GM21390 (cell line): ENCODE measurements at regions not wholly inside any gene's neighbourhood (a gene's known extent, or its start where the extent isn't known, plus 50 kb on each side); places are given as distances from the start of the nearest gene placed in this dataset.
"Not testable (repeated sequence)": the region's sequence is repeated elsewhere in the genome, so short reads cannot be mapped to it uniquely, and the experiment has no call there.

ENCODE experiments used
- ATAC-seq: cut with Tn5 transposase; IDR thresholded peaks from one replicate; pipeline ENCODE4 v1.9.1; 2021; ENCODE audit not compliant: unreplicated experiment

DNA sequence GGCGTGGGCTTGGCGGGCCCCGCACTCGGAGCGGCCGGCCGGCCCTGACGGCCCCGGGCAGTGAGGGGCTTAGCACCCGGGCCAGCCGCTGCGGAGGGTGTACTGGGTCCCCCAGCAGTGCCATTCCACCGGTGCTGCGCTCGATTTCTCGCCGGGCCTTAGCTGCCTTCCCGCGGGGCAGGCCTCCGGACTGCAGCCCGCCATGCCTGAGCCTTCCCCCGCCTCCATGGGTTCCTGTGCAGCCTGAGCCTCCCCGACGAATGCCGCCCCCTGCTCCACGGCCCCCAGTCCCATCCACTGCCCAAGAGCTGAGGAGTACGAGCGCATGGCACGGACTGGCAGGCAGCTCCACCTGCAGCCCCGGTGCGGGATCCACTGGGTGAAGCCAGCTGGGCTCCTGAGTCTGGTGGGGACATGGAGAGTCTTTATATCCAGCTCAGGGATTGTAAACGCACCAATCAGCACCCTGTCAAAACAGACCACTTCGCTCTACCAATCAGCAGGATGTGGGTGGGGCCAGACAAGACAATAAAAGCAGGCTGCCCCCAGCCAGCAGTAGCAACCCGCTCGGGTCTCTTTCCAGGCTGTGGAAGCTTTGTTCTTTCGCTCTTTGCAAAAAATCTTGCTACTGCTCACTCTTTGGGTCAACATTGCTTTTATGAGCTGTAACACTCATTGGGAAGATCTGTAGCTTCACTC is 501.2 kb upstream of the DPH6 start:
- ATAC-seq, result not testable (repeated sequence)

DNA sequence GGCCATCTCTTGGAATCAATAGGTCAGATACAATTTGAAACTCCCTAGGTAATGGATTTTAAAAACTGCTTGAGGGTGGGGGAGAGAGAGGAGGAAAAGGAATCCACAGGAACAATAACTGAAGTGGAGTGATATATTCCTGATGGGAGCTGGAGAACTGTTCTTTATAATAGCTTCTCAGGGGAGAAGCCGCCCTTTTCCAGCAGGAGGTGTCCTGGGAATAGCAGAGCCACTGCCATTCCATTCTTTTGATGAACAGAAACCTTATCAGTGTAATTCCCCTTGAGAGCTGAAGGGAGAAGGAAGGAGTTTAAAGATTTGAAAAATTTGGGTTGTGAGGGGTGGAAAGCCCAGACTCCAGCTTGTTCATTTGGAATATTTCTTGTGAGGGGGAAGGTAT is 504.9 kb upstream of the DPH6 start:
- ATAC-seq, result no peak

DNA sequence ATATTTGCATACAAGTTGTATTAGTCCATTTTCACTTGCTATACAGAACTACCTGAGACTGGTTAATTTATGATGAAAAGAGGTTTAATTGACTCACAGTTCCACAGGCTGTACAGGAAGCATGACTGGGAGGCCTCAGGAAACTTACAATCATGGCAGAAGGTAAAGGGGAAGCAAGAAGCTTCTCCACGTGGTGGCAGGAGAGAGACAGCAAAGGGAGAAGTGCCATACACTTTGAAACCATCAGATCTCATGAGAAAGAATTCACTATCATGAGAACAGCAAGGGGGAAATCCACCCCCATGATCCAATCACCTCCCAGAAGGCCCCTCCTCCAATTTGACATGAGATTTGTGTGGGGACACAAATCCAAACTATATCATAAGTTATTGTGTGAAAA is 506.7 kb upstream of the DPH6 start:
- not testable (repeated sequence) for ATAC-seq

DNA sequence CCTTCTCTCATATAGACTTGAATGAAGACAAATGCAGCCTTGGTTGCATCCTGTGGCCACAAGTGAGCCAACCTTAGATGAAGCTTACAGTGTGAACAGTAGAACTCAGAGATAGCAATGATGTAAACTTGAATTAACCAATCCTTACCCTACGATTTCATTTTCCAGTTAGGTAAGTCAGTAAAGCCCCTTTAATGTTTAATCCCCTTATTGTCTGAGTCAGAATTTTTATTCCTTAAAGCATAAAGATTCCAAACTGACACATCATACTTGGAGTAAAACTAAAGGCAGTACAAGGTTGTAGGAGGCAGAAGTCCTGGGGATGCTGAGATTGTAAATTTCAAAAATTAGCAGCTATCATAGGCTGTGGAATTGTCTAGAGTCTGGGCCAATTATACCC is 507.8 kb upstream of the DPH6 start:
- no peak for ATAC-seq

DNA sequence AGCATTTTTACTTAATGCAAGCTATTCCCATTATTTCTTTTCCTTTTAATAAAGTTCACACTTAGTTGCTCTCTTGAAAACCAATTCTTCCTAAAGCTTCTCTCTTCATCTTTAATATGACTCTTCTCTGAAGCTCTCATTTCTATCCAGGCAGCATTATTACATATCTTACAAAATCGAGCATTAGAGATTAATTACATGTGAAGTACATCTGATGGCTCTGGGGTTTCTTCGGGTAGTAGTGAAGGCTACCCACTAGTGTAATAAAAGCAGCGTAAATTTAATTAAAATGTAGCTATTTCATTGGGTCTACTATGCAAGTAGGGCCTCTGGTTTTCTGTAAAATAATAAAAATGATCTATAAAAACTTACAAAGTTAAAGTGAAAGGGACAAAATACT is 513.6 kb upstream of the DPH6 start:
- no peak for ATAC-seq

DNA sequence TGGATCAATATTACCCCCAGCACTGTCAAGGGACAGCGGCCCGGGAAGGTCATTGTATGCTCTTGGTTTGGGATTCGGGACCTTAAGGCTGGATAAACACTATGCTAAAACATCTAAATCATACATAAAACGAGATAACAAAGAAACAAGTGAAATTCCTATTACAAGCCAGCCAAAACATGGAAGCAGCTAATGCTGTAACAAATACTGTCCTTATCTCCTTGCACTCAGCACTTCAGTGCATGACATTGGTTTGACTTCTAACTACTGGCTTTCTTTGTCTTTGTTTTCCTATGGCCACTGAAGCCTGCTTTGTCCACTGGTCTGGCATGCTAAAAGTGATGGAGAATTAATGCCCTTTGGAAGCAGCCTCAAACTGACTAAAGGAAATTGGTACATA is 516.4 kb upstream of the DPH6 start:
- no peak for ATAC-seq

DNA sequence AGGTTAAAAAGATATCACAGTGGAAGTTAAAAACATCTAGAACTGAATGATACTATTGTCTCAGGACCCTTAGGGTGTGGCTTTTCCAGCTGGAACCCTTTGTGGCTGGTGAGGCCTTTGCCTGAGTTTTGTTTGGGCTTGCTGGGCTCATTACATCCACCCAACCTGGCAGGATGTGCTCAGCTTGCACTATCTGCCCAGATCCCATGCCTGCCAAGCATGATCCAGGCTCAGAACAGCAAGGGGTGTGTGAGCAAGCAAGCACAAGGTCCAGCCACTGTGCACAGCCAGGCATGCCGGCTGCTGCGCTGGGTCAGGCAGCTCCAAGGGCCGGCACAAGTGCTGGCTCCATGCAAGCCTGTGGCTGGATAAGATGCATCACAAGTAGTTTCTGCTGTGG is 512.7 kb upstream of the CDIN1 start:
- ATAC-seq, result no peak

DNA sequence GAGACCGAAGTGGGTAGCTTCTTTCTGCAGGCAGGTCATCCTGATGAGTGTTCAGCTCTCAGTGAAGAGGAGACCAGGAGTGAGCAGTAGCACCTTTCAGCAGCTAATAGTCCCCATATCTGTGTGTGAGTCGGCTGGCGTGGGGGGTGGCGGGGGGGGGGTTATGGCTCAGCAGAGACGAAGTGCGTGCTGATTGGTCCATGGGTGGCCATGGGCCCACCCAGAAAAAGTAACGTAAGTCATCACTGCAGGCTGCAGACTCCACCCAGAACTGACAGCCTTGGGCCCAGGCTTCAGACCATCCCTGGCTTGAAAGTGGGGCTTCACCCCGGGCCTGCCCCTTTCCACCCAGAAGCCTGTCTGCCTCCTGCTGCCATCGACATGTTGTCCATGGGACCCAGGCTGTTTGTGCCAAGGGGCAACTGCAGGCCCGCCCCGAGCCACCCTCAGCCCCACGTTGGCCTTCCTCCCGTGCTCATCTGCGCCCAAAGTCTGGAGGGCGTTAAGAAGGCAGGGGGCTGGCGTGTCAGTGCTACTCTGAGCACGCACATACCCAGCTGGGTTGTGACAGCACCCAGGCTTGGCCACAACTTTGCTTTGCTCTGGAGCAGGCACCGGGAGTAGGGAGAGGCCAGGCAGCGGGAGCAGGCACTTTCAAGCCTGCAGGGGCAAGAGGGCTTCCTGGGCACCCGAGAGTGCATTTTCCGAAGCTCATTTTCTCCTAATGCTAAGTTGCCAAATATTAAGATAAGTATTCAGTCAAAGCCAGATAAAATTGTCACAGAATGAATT is 511.7 kb upstream of the CDIN1 start:
- ATAC-seq, result no peak

DNA sequence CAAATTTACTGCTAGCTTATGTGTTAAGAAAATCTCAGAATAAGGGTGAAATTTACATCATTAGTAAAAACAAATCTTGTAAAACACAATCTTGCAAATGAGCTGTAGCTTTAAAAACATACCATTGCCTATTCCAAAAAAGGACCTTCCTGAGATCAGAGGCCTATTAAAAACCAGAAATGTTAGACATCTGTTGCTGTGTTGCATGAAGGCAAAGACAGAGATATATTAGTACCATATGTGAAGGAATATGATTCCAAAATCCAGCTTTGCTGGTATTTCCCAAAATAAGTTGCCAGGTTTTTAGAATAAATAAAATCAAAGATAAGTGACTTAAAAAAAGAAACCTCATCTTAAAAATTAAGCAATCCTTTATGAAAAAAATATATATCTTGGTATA is 504.1 kb upstream of the CDIN1 start:
- ATAC-seq, result no peak

DNA sequence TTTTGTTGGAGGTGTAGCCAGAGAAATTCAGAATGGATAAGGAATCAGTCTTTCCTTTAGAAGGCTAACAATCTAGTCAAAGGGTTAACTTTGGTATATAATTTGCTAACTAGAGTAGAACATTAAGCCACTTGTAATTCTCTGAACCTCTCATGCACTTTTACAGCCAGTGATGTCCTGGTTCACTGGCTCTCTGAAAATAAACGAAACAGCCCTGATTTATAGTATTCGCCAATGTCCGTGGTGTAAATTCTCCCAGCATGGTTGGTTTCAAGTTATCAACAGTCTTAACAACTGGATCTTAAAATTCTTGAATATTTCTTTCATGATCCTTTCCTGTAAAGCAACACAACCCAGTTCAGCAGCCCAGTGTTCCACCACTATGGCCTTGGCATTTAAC is 500.4 kb upstream of the CDIN1 start:
- ATAC-seq, result no peak

DNA sequence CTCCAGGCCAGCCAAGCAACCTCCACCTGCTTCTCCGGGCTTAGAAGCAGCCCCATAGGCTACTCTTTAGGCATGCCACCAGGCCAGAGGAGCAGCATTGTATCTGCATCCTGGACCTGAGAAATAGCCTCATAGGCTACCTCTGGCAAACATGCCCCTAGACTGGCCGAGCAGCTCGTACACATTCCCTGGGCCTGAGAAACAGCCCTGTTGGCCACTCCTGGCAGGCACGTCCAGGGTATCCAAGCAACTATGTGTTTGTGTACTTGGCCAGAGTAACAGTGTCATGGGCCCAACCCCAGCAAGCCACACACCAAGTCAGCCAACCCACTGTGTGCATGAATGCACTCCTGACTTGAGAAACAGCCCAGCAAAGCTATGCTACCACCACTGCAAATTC is 498.7 kb upstream of the CDIN1 start:
- ATAC-seq, result no peak

DNA sequence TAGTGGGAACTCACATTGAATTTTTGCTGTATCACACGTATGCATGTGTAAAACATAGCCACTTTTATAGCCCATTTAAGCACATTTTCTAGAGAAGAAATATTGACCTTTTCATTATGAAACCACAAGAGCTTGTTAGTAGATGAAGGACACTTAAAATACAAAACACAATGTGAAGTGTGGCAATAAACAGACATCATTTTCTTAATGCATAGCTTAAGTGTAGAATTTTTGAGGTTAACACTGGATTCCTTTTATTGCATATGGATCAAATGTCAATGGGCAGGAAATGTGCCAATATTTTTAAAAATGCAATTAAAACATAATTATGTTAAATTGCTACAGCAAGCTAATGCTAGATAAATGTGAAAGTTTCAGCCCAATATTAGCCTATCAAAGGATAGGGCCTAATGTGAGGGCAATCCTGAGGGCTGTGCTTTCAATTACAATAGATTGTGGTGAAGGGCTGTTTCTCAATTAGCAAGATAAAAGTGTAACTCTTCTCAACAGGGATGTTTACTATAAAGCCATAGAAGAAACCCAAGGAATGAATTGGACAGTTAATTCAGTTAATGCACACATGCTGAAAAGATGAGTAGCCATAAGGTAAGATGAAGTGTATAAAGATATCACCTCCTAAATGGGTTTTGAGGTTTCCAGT is 489.0 kb upstream of the CDIN1 start:
- ATAC-seq, result no peak

DNA sequence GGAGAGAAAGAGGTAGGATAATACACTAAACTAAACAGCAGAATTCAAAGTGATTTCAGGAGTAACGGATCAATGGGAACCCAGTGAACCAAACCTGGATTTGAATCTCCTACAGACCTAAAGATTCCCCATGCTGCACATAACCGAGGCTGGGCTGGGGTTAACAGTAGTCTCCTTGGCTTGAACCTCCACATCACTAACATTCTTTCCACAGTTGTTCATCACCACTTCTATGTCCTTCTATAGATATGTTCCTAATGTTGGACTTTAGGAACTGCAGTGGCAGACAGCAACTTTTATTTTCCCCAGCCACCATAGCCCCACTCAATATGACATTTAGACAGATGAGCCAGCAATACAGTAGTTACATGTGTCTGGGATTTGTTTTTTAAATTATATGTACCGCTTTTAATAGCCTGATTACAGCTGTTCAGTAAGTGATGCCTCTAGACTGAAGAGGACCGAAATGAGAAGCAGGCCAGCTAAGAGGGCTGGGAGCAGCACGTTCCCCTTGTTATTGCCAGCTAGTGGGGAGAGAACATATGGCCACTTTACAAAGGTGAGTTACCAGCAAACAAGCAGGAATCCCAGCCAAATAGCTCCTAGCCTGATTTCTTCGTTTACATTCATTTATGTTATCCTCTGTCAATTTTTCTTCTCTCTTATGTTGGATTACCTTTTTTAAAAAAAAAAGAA is 472.6 kb upstream of the CDIN1 start:
- ATAC-seq, result no peak

DNA sequence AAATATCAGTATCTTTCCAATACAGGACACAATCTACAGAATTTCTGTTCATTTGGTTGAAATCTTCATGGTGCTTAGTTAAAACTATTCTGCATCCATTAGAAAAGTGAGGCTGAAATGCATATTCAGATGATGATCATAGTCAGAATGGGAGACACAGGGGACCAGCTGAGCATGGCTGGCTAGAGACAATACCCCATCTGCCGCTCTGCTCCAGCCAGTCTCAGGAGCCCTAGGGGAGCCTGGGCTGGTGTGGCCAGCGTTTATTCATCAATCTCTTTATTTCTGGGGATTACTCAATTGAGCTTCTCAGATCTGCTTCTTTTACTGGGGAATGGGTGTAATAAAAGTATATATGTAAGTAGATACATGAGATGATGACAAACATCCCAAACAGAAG is 470.9 kb upstream of the CDIN1 start:
- ATAC-seq, result no peak

DNA sequence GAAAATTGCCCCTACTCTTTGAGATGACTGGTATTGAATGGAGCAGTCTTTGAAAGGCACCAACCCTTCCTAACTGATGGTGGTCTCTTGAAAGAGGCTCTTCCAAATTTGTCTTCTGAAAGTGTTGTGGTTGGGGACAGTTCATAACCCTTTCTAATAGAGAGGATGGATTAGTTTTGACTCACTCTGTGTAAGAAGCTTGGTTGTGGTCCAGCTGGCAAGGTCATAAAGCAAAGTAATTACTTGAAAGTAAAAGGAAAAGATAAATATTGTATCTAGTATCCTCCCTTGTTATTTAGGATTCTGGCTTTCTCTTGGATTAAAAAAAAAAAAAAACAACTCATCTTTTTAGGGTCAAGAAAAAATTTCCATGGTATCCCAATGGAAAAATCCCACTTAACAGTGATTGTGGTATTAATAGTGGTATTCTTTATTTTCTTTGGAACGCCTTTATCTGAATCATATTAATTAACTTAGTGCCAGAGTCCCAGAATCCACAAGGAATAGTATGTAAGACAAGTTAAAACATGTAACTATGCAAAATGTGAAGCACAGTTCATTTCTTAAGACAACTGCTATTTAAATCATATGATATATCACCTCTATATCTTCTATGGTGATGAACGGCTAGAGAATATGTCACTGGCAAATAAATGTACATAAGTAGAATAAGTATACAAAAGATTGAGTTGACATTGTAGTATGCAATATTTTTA is 469.3 kb upstream of the CDIN1 start:
- ATAC-seq, result no peak

DNA sequence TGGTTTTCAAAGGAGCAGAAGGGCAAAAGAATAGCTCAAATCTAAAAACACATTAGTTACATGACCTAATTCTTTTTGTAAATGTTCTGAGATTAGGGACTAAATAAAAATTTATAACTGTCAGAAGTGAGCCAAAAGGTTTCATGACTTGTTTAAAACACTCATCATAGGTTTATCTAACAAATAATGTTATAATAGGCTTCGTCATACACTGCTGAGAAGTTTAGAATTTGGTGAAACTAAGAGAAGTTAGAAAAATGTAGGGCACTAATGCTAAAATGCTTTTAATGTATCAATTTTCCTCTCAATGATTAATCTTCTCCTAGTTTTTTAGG is 468.8 kb upstream of the CDIN1 start:
- ATAC-seq, result no peak

DNA sequence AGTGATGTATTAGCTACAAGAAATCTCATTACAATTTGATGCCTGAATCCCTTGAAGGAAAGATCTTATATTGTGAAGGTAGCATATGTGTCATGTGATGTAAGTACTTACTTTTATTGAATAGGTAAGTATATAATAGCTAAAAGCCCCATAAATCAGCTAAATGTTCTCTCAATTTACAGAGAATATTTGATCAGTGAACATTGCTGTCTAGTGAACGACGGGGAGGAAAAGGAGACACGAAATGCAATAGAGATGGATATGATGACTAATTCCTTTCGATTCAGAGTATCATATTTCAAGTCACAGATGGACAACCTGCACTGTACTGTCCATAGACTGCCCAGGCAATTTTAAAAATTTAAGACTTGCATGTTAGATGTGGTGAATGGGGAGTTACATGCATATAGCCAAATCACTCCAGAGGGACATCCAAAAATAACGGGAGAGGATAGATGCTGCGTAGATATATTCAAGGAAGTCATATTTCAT is 462.1 kb upstream of the CDIN1 start:
- ATAC-seq, result no peak

DNA sequence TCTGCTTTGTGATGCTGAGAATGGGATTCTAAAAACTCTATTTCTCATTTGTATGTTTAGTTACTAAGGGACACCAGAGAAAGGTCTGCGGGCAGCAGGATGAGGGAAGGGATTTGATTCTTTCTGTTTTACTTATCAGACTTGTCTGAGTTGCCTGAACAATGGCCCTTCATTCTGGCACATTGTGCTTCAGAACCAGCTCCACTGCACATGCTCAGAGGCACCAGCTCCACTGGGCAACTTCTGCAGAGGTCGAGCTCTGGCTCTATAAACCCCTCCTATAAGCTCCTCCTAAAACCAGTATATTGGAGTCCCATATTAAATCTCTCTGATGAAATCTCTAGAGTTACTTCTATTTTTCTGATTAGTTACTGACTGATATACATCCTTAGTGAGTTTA is 453.2 kb upstream of the CDIN1 start:
- no peak for ATAC-seq

DNA sequence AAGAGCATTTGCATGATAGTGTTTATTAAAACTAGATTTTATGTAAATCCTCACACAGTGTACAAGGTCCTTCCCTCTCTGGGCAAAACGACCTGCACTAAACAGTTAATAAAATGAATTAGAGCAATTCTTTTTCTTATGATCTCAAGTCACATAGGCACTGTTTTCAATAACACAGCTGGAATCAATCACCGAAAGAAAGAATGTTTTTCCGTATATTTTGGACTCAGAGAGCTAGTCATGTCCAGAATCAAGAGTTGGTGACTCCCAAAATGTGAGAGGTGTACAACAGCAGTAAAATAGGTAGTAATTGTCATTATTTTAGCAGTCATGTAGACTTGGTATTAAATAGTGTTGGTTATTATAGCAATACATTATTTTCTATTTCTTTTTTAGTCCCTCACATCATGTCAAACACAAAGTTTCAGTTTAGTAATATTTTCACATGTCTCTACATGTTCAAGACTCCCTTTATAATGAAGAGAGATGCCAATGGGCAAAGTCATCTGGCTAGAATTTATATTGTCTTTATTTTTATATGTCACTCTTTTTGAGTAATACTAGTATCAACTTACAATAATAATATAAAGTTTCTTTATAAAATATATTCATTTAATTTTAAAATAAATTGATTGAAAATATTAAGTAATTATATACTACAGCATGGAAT is 448.6 kb upstream of the CDIN1 start:
- no peak for ATAC-seq

DNA sequence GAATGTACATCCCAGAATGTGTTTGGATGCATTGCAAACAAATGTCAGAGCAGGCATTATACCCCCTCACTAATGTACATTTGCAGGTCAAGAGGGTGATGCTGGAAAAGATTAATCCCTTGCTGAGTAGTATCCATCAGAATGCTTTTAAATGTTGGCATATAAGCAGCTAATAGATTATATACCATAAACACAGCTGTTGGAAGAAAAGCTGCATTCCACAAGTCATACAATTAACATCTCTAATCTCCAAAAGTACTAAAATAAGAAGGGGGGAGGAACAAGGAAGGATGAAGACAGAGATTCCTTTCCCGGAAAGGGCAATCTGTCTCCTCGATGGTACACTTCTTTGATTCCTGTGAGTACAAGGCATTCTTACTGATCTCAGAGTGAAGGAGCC is 445.7 kb upstream of the CDIN1 start:
- ATAC-seq, result no peak
